ENCODE measurements at regions not wholly inside any gene's neighbourhood (a gene's known extent, or its start where the extent isn't known, plus 50 kb on each side); places are given as distances from the start of the nearest gene placed in this dataset.

DNA sequence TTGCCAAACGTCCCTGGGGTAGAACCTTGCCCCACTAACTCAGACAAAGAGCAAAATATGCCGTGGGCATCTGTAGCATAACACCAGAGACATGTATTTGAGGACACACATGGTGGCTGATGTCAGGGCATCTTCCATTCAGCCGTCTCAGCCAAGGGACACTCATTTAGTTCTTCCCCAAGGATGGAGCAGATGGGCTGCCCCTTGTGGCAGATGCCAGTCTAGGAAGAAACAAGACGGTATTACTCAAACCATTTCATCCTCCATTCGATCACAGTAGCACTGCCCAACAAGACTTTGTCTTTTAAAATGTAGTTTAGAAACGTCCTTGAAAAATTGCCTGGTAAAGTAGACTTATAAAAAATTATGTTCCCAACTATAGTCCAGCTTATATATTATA lies 937.6 kb upstream of the EEF2KMT start:
- Mint-ChIP-seq H3K27ac (no peak overlapping the region), H3K9me3 (peaks cover 4% of the 10 kb centered on the region), H3K4me3 (no peak overlapping the region), H3K36me3 (no peaks in the 10 kb centered on the region), H3K4me1 (no peaks in the 10 kb centered on the region), H3K27me3 (ENCODE audit: low read depth) (peaks cover 6% of the 10 kb centered on the region)
- TF ChIP-seq, protein P1, sequence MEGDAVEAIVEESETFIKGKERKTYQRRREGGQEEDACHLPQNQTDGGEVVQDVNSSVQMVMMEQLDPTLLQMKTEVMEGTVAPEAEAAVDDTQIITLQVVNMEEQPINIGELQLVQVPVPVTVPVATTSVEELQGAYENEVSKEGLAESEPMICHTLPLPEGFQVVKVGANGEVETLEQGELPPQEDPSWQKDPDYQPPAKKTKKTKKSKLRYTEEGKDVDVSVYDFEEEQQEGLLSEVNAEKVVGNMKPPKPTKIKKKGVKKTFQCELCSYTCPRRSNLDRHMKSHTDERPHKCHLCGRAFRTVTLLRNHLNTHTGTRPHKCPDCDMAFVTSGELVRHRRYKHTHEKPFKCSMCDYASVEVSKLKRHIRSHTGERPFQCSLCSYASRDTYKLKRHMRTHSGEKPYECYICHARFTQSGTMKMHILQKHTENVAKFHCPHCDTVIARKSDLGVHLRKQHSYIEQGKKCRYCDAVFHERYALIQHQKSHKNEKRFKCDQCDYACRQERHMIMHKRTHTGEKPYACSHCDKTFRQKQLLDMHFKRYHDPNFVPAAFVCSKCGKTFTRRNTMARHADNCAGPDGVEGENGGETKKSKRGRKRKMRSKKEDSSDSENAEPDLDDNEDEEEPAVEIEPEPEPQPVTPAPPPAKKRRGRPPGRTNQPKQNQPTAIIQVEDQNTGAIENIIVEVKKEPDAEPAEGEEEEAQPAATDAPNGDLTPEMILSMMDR (IDR thresholded peaks at IDR 0.05; ENCODE audit: unreplicated experiment): no peak
- no peak for DNase-seq (ENCODE audit: low spot score in 2 of 2, unreplicated experiment in 2 of 2)

DNA sequence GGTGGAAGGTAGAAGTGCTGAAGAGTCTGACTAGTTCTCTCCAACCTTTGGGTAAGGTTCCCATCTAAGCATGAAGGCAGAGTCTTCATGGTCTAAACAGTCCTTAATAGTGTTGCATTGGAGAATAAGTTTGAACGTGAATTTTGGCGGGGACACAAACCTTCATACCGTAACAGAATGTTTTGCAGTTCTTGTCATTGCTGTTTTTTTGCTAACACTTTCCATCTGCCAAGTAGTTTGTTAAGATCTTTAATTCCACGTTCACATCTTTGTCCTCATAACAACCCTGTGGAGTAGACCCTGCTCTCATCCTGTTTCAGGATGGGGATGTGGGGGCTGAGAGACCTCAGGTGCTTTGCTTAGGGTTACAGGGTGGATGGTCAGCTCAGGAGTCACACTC lies 936.9 kb upstream of the EEF2KMT start:
- peaks cover 8% of the 10 kb centered on the region for H3K27me3 Mint-ChIP-seq (ENCODE audit: low read depth)
- DNase-seq (ENCODE audit: low spot score in 2 of 2, unreplicated experiment in 2 of 2): no peak
- no peaks in the 10 kb centered on the region for H3K36me3 Mint-ChIP-seq
- peaks cover 4% of the 10 kb centered on the region for H3K9me3 Mint-ChIP-seq
- no peaks in the 10 kb centered on the region for H3K4me1 Mint-ChIP-seq
- no peak overlapping the region for H3K27ac Mint-ChIP-seq
- TF ChIP-seq, protein P1 (IDR thresholded peaks at IDR 0.05; ENCODE audit: unreplicated experiment): no peak
- H3K4me3 Mint-ChIP-seq: no peak overlapping the region

DNA sequence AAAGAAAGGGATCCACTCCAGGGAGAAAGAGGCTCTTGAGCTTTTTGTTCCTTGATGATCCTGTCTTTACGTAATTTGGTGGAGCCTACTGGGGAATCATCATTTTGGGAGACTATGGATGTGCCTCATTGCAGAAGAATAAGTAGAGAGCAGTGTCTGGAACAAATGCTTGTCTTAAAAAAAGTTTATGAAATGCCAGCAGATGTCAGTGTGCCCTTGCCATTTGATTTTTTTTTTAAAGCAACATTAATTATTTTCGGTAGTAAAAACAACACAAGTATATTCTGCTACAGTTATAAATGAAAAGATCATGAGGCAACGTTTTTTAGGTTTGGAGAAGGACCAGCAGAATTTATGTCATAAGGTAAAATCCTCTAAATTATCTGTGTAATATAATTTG lies 934.8 kb upstream of the EEF2KMT start:
- no peaks in the 10 kb centered on the region for H3K36me3 Mint-ChIP-seq
- peaks cover 4% of the 10 kb centered on the region for H3K9me3 Mint-ChIP-seq
- TF ChIP-seq, protein P1 (IDR thresholded peaks at IDR 0.05; ENCODE audit: unreplicated experiment): no peak
- H3K27me3 Mint-ChIP-seq (ENCODE audit: low read depth): peaks cover 14% of the 10 kb centered on the region
- H3K27ac Mint-ChIP-seq: no peak overlapping the region
- no peak for DNase-seq (ENCODE audit: low spot score in 2 of 2, unreplicated experiment in 2 of 2)
- no peaks in the 10 kb centered on the region for H3K4me1 Mint-ChIP-seq
- no peak overlapping the region for H3K4me3 Mint-ChIP-seq

DNA sequence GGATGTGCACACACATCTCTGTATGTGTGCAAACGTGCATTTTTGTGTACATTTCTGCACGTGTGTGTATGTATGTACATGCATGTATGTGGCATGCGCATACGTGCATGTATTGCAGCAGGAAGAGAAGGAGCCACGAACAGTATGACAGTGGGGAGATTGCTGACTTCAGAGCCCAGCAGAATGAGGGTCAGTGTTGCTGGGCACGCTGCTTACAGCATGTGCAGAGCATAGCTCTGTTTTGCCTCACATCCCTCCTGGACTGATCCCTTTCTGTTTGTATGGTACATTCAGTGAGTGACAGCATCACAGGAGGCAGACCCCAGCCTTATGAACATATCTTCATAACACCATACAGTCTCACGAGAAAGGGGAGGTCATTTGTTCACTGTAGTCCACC lies 934.0 kb upstream of the EEF2KMT start:
- no peaks in the 10 kb centered on the region for H3K36me3 Mint-ChIP-seq
- no peak overlapping the region for H3K27ac Mint-ChIP-seq
- H3K27me3 Mint-ChIP-seq (ENCODE audit: low read depth): peaks cover 19% of the 10 kb centered on the region
- H3K9me3 Mint-ChIP-seq: peaks cover 4% of the 10 kb centered on the region
- H3K4me3 Mint-ChIP-seq: no peak overlapping the region
- TF ChIP-seq, protein P1 (IDR thresholded peaks at IDR 0.05; ENCODE audit: unreplicated experiment): no peak
- DNase-seq (ENCODE audit: low spot score in 2 of 2, unreplicated experiment in 2 of 2): no peak
- no peaks in the 10 kb centered on the region for H3K4me1 Mint-ChIP-seq

- peaks cover 4% of the 10 kb centered on the region for H3K9me3 Mint-ChIP-seq
- H3K27me3 Mint-ChIP-seq (ENCODE audit: low read depth): peaks cover 21% of the 10 kb centered on the region
- H3K36me3 Mint-ChIP-seq: no peaks in the 10 kb centered on the region
- H3K4me1 Mint-ChIP-seq: no peaks in the 10 kb centered on the region
- TF ChIP-seq, protein P1 (IDR thresholded peaks at IDR 0.05; ENCODE audit: unreplicated experiment): no peak
- DNase-seq (ENCODE audit: low spot score in 2 of 2, unreplicated experiment in 2 of 2): no peak
- no peak overlapping the region for H3K27ac Mint-ChIP-seq
- H3K4me3 Mint-ChIP-seq: no peak overlapping the region
Observed at GRCh38 chr16:6031102-6031501, 933.5 kb upstream of the EEF2KMT start.

GRCh38 chr16:6027733-6028132 lies 930.1 kb upstream of the EEF2KMT start:
- Mint-ChIP-seq H3K4me3 (no peak overlapping the region), H3K9me3 (no peaks in the 10 kb centered on the region), H3K27me3 (ENCODE audit: low read depth) (peaks cover 41% of the 10 kb centered on the region), H3K4me1 (no peaks in the 10 kb centered on the region), H3K27ac (no peak overlapping the region), H3K36me3 (no peaks in the 10 kb centered on the region)
- no peak for DNase-seq (ENCODE audit: low spot score in 2 of 2, unreplicated experiment in 2 of 2)
- TF ChIP-seq, protein P1 (IDR thresholded peaks at IDR 0.05; ENCODE audit: unreplicated experiment): no peak
